HEK293 (cell line): ENCODE measurements at regions not wholly inside any gene's neighbourhood (a gene's known extent, or its start where the extent isn't known, plus 50 kb on each side); places are given as distances from the start of the nearest gene placed in this dataset.

Source experiments
- CTCF ChIA-PET: fragments of 350-600 bp; formaldehyde crosslinking; extraction: SDS; loops from one replicate; lab custom pipeline; 2021; ENCODE audit warnings: antibody characterized with exemption; lab: Yijun Ruan, JAX
- POLR2A ChIA-PET: fragments of 300-600 bp; formaldehyde crosslinking; extraction: SDS; loops from one replicate; lab custom pipeline; 2020; ENCODE audit warnings: antibody characterized with exemption, inconsistent platforms; lab: Yijun Ruan, JAX
- H3K27ac ChIP-seq: fragments of 200-500 bp; sonication (Bioruptor generic); 2 replicates; pipeline ENCODE4 v1.5.1; 2014; ENCODE audit warnings: low read depth, low read length, control low read depth, inconsistent platforms; ENCODE audit errors: extremely low read depth
- H3K36me3 ChIP-seq, 2 experiments: fragments of 200-500 bp in 1 of 2; sonication (Bioruptor generic) in 1 of 2; 1 replicate in 1 of 2; 2 replicates in 1 of 2; pipeline ENCODE4 v1.5.1; 2014 to 2017; ENCODE audit warnings: inconsistent platforms in 2 of 2, low read length in 2 of 2; ENCODE audit not compliant: control insufficient read depth in 2 of 2, insufficient read depth in 1 of 2
- H3K4me1 ChIP-seq: fragments of 200-500 bp; sonication (Bioruptor generic); 2 replicates; pipeline ENCODE4 v1.5.1; 2014; ENCODE audit warnings: mild to moderate bottlenecking, low read length, inconsistent platforms; ENCODE audit not compliant: control insufficient read depth, insufficient read depth
- H3K4me3 ChIP-seq: 2 replicates; pipeline ENCODE4 v1.5.1; 2011; ENCODE audit warnings: low read depth, mild to moderate bottlenecking, control low read depth, low read length, moderate library complexity
- H3K9me3 ChIP-seq: fragments of 200-500 bp; sonication (Bioruptor generic); 2 replicates; pipeline ENCODE4 v1.5.1; 2014; ENCODE audit warnings: low read depth, low read length, inconsistent platforms; ENCODE audit not compliant: control insufficient read depth, insufficient read depth
- AEBP2 ChIP-seq: fragments of 450-650 bp; formaldehyde crosslinking; IDR thresholded peaks from 2 replicates; pipeline ENCODE4 v1.5.1; 2016; ENCODE audit warnings: missing biosample characterization, missing genetic modification characterization, borderline replicate concordance
- OVOL3 ChIP-seq: fragments of 450-650 bp; formaldehyde crosslinking; IDR thresholded peaks from 2 replicates; pipeline ENCODE4 v1.5.1; 2016; ENCODE audit warnings: missing biosample characterization, missing genetic modification characterization
- PRDM4 ChIP-seq: fragments of 450-650 bp; formaldehyde crosslinking; IDR thresholded peaks from 2 replicates; pipeline ENCODE4 v1.5.1; 2017; ENCODE audit warnings: missing biosample characterization, missing genetic modification characterization
- PRDM6 ChIP-seq: fragments of 450-650 bp; formaldehyde crosslinking; IDR thresholded peaks from 2 replicates; pipeline ENCODE4 v1.5.1; 2017; ENCODE audit warnings: missing biosample characterization, missing genetic modification characterization
- REST ChIP-seq: fragments of 450-650 bp; formaldehyde crosslinking; IDR thresholded peaks from 2 replicates; pipeline ENCODE4 v1.5.1; 2016; ENCODE audit warnings: missing biosample characterization, missing genetic modification characterization
- SP2 ChIP-seq: fragments of 450-650 bp; formaldehyde crosslinking; IDR thresholded peaks from 2 replicates; pipeline ENCODE4 v1.5.1; 2016; ENCODE audit warnings: missing biosample characterization, missing genetic modification characterization
- ZBTB7A ChIP-seq: fragments of 450-650 bp; formaldehyde crosslinking; IDR thresholded peaks from 2 replicates; pipeline ENCODE4 v1.5.1; 2016; ENCODE audit warnings: low read depth, missing biosample characterization, missing genetic modification characterization
- ZFP3 ChIP-seq: fragments of 450-650 bp; formaldehyde crosslinking; IDR thresholded peaks from 2 replicates; pipeline ENCODE4 v1.5.1; 2016; ENCODE audit warnings: low read depth, missing biosample characterization, missing genetic modification characterization
- ZNF155 ChIP-seq: fragments of 450-650 bp; formaldehyde crosslinking; IDR thresholded peaks from 2 replicates; pipeline ENCODE4 v1.5.1; 2016; ENCODE audit warnings: missing biosample characterization, missing genetic modification characterization
- ZNF169 ChIP-seq: fragments of 450-650 bp; formaldehyde crosslinking; IDR thresholded peaks from 2 replicates; pipeline ENCODE4 v1.5.1; 2016; ENCODE audit warnings: missing biosample characterization, missing genetic modification characterization
- ZNF175 ChIP-seq: fragments of 450-650 bp; formaldehyde crosslinking; IDR thresholded peaks from 2 replicates; pipeline ENCODE4 v1.5.1; 2016; ENCODE audit warnings: missing biosample characterization, missing genetic modification characterization
- ZNF211 ChIP-seq: fragments of 450-650 bp; formaldehyde crosslinking; IDR thresholded peaks from 2 replicates; pipeline ENCODE4 v1.5.1; 2016; ENCODE audit warnings: low read depth, missing biosample characterization, missing genetic modification characterization
- ZNF223 ChIP-seq: fragments of 450-650 bp; formaldehyde crosslinking; IDR thresholded peaks from 2 replicates; pipeline ENCODE4 v1.5.1; 2016; ENCODE audit warnings: missing biosample characterization, missing genetic modification characterization
- ZNF239 ChIP-seq: fragments of 450-650 bp; formaldehyde crosslinking; IDR thresholded peaks from 2 replicates; pipeline ENCODE4 v1.5.1; 2016; ENCODE audit warnings: missing biosample characterization, missing genetic modification characterization
- ZNF280C ChIP-seq: fragments of 450-650 bp; formaldehyde crosslinking; IDR thresholded peaks from 2 replicates; pipeline ENCODE4 v1.5.1; 2016; ENCODE audit warnings: missing biosample characterization, missing genetic modification characterization
- ZNF292 ChIP-seq: fragments of 450-650 bp; formaldehyde crosslinking; IDR thresholded peaks from 2 replicates; pipeline ENCODE4 v1.5.1; 2016; ENCODE audit warnings: low read depth, missing biosample characterization, missing genetic modification characterization, borderline replicate concordance
- ZNF335 ChIP-seq: fragments of 450-650 bp; formaldehyde crosslinking; conservative IDR thresholded peaks from 2 replicates; pipeline ENCODE4 v1.5.1; 2016; ENCODE audit warnings: missing biosample characterization, missing genetic modification characterization
- ZNF558 ChIP-seq: fragments of 450-650 bp; formaldehyde crosslinking; IDR thresholded peaks from 2 replicates; pipeline ENCODE4 v1.5.1; 2016; ENCODE audit warnings: missing biosample characterization, missing genetic modification characterization
- ZNF660 ChIP-seq: fragments of 450-650 bp; IDR thresholded peaks from 2 replicates; pipeline ENCODE4 v1.5.1; 2018; ENCODE audit warnings: missing biosample characterization, mild to moderate bottlenecking, missing genetic modification characterization
- ZXDB ChIP-seq: fragments of 450-650 bp; formaldehyde crosslinking; IDR thresholded peaks from 2 replicates; pipeline ENCODE4 v1.5.1; 2016; ENCODE audit warnings: missing biosample characterization, missing genetic modification characterization

GRCh38 chr13:31052478-31052877, 109.2 kb downstream of the HSPH1 start:
- no peaks in the 10 kb centered on the region for H3K9me3 ChIP-seq
- ChIA-PET POLR2A (no interaction called here), CTCF (no interaction called here)

GRCh38 chr13:31051999-31052398, 109.7 kb downstream of the HSPH1 start:
- Histone ChIP-seq H3K27ac (no peak overlapping the region), H3K36me3 (no peaks in the 10 kb centered on the region), H3K4me1 (no peaks in the 10 kb centered on the region; the same call in 1 of the 2 replicates), H3K4me3 (no peak overlapping the region), H3K9me3 (no peaks in the 10 kb centered on the region)
- ChIA-PET POLR2A (no interaction called here), CTCF (no interaction called here)
- TF ChIP-seq ZNF169 (no peak), ZNF335 (tag by site-specific recombination) (no peak), ZBTB7A (tag by site-specific recombination) (no peak), ZNF211 (tag by site-specific recombination) (no peak)

More at GRCh38 chr13:31052478-31052877, 109.2 kb downstream of the HSPH1 start:
- Histone ChIP-seq H3K4me1 (no peaks in the 10 kb centered on the region), H3K4me3 (no peak overlapping the region), H3K27ac (no peak overlapping the region), H3K36me3 (no peaks in the 10 kb centered on the region)
- no peak for TF ChIP-seq AEBP2
- no peak for TF ChIP-seq ZNF155 (tag by site-specific recombination)
- TF ChIP-seq ZNF558: no peak
- TF ChIP-seq REST (tag by site-specific recombination): no peak
- TF ChIP-seq ZNF239 (tag by site-specific recombination): no peak
- TF ChIP-seq PRDM4 (tag by site-specific recombination): no peak
- no peak for TF ChIP-seq ZXDB
- no peak for TF ChIP-seq ZNF292
- TF ChIP-seq SP2 (tag by site-specific recombination): no peak

- CTCF ChIA-PET: interaction anchor here (0.5 to 0.7 kb wide), 3 partner anchors 13 to 44 kb away, joined by 3 to 6 read pairs (median 3); no protein-coding TSS in a partner anchor
- Histone ChIP-seq H3K27ac (no peak overlapping the region), H3K9me3 (no peaks in the 10 kb centered on the region)
- TF ChIP-seq ZNF660 (tag by site-specific recombination) (no peak), OVOL3 (tag by site-specific recombination) (no peak), ZFP3 (tag by site-specific recombination) (no peak), ZNF175 (tag by site-specific recombination) (no peak), ZBTB7A (tag by site-specific recombination) (no peak), ZNF223 (tag by site-specific recombination) (no peak), PRDM6 (no peak), ZNF280C (tag by site-specific recombination) (no peak)
Observed at GRCh38 chr13:31050486-31051400, 111.0 kb downstream of the HSPH1 start.

More at GRCh38 chr13:31050486-31051400, 111.0 kb downstream of the HSPH1 start:
- Histone ChIP-seq H3K4me3 (no peak overlapping the region), H3K36me3 (no peaks in the 10 kb centered on the region), H3K4me1 (peaks cover 6% of the 10 kb centered on the region)
- POLR2A ChIA-PET: no interaction called here
